Adipocyte (in vitro differentiated cells): ENCODE measurements at regions not wholly inside any gene's neighbourhood (a gene's known extent, or its start where the extent isn't known, plus 50 kb on each side); places are given as distances from the start of the nearest gene placed in this dataset.
"Not testable (repeated sequence)": the region's sequence is repeated elsewhere in the genome, so short reads cannot be mapped to it uniquely, and the experiment has no call there.

Experiments used
- DNase-seq: peaks from one replicate; pipeline ENCODE4 v3.0.0-alpha.2; 2015; ENCODE audit warnings: low read depth
- H3K27me3 ChIP-seq: replicated peaks from 2 replicates; pipeline ENCODE4 v1.7.0; 2013; ENCODE audit warnings: mild to moderate bottlenecking, low read length, moderate library complexity; ENCODE audit not compliant: control insufficient read depth, insufficient read depth
- H3K36me3 ChIP-seq: 2 replicates; pipeline ENCODE4 v1.7.0; 2013; ENCODE audit warnings: low read length, mild to moderate bottlenecking, moderate library complexity; ENCODE audit not compliant: control insufficient read depth, insufficient read depth, severe bottlenecking
- H3K4me1 ChIP-seq: 2 replicates; pipeline ENCODE4 v1.7.0; 2013; ENCODE audit warnings: mild to moderate bottlenecking, low read length, moderate library complexity; ENCODE audit not compliant: control insufficient read depth, insufficient read depth
- H3K4me3 ChIP-seq: 2 replicates; pipeline ENCODE4 v1.7.0; 2013; ENCODE audit warnings: mild to moderate bottlenecking, low read length, moderate library complexity
- H3K9ac ChIP-seq: 2 replicates; pipeline ENCODE4 v1.7.0; 2013; ENCODE audit warnings: mild to moderate bottlenecking, low read length, moderate library complexity
- H3K9me3 ChIP-seq: 2 replicates; pipeline ENCODE4 v1.7.0; 2013; ENCODE audit warnings: mild to moderate bottlenecking, low read length, moderate library complexity; ENCODE audit not compliant: control insufficient read depth

GRCh38 chr15:60181957-60182356, 177.8 kb downstream of the FOXB1 start:
- H3K9ac ChIP-seq, H3K4me3 ChIP-seq, H3K4me1 ChIP-seq, H3K36me3 ChIP-seq, DNase-seq, H3K9me3 ChIP-seq: not testable (repeated sequence)
- H3K27me3 ChIP-seq = peaks cover 23% of the 10 kb centered on the region

DNA sequence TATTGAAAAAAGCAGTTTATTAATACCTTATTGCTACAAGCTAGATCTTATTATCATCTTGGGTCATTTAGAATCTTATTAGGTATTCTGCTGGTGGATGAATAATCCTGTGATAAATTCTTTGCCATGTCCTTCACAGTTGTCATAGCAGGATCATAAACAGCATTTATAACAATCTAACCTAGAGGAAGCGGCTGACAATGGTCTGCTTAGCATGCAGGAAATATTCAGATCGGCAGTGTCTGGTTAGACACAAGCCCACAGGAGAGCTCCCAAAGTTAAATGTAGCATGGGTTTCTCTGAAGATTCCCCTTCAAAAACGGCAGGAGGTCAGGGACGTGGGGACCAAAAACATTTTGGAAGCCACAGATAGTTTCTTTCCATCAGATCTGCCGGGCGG, 179.3 kb downstream of the FOXB1 start:
- no peak overlapping the region for H3K9ac ChIP-seq
- H3K4me1 ChIP-seq = no peaks in the 10 kb centered on the region
- H3K9me3 ChIP-seq = peaks cover 16% of the 10 kb centered on the region
- no peak overlapping the region for H3K4me3 ChIP-seq
- DNase-seq = no peak
- peaks cover 19% of the 10 kb centered on the region for H3K27me3 ChIP-seq
- no peaks in the 10 kb centered on the region for H3K36me3 ChIP-seq

DNA sequence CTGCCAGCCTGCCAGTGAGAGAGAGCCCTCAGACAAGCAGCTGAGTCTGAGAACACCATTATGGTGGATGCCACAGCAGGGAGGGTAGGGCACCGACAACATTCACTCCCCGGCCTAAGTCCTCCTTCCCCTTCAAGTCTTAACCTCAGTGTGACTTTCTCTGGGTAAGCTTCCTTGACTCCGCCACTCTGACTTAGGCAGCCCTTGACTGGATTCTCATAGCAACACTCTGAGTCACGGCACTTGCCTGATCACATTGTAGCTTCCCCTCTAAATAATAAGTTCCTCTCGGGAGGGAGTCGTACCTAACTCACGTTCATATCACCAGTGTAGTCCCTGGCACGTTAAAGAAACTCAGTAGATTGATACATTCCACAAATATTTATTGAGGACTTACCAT, 180.5 kb downstream of the FOXB1 start:
- no peak overlapping the region for H3K9ac ChIP-seq
- peaks cover 19% of the 10 kb centered on the region for H3K27me3 ChIP-seq
- H3K4me1 ChIP-seq = no peaks in the 10 kb centered on the region
- DNase-seq = no peak
- peaks cover 16% of the 10 kb centered on the region for H3K9me3 ChIP-seq
- no peak overlapping the region for H3K4me3 ChIP-seq
- H3K36me3 ChIP-seq = no peaks in the 10 kb centered on the region

DNA sequence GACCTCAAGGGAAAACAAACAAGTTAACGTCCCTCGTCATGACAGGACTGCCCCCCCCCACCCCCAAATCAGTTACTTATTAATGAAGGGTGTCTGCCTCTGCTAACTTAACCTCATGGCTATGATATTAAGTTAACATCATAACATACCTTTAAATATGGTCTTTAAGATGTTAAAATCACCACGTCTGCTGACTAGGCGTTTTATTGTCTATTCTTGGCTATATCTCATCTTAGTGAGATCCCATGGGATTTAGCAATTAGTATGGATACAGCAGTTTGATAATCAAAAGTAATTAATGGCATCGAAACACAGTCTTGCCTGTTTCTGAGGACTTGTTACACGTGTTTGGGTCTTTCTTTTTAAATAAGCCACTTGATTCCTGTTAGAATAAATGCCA, 186.9 kb downstream of the FOXB1 start:
- Histone ChIP-seq H3K9me3 (peaks cover 14% of the 10 kb centered on the region), H3K36me3 (no peaks in the 10 kb centered on the region), H3K9ac (no peak overlapping the region), H3K4me3 (no peak overlapping the region), H3K27me3 (peaks cover 35% of the 10 kb centered on the region), H3K4me1 (no peaks in the 10 kb centered on the region)
- no peak for DNase-seq

DNA sequence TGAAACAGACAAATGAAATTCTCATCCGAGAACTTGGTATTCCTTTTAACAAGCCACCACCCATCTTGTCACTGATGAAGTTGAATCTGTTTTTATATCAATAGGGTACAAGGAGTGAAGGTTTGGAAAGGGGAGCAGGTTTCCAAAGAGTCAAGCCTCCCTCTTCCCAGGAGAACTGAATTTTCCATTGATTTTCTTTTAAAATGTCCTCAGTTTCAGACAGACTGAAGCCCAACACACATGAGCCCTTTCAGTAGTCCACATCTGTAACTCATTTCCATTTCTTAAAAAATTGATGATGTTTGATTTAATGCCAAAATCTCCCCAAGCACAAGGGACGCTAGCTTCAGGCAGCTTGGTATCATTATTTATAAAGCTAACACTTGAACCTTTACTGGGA, 187.7 kb downstream of the FOXB1 start:
- Histone ChIP-seq H3K27me3 (peaks cover 35% of the 10 kb centered on the region), H3K4me3 (no peak overlapping the region), H3K4me1 (no peaks in the 10 kb centered on the region), H3K9me3 (peaks cover 7% of the 10 kb centered on the region), H3K36me3 (no peaks in the 10 kb centered on the region), H3K9ac (no peak overlapping the region)
- no peak for DNase-seq

GRCh38 chr15:60195611-60196010, 191.5 kb downstream of the FOXB1 start:
- H3K9me3 ChIP-seq = no peaks in the 10 kb centered on the region
- DNase-seq = no peak
- peaks cover 31% of the 10 kb centered on the region for H3K27me3 ChIP-seq
- no peak overlapping the region for H3K9ac ChIP-seq
- H3K4me3 ChIP-seq = no peak overlapping the region
- H3K4me1 ChIP-seq = no peaks in the 10 kb centered on the region
- no peaks in the 10 kb centered on the region for H3K36me3 ChIP-seq

DNA sequence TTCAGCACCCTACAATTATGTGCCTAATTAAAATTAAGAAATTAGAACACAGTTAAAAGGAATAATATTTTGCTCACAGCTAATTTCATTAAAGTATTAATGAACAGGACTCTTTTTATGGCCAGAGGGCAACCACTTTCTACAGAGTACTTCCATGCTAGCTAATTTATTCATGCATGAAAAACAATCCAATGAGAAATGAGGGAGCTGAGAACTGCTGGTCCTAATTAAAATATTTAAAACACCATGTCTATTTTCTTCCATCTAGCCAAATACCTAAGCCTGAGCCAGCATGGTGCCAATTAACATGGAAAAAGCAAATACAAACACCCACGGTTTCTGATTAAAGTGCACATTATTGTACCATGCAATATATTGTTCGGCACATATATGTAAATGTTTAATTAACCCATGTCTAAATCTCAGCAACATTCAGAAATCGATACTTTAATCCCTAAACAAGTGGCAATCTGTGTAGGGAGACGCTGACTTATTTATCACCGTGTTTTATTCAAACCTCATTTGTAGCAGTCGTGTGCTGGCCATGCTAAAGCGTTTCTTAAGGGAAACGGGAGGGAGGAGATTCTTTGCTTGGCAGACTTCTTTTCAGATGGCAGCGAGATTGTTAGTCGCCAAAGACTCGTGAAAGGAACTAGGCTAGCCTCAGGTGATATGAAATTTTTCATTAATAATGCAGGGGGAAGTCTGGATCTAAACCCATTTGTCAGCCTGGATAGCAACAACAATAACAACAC, 193.5 kb downstream of the ANXA2 start:
- Histone ChIP-seq H3K4me3 (no peak overlapping the region), H3K36me3 (no peaks in the 10 kb centered on the region), H3K9me3 (no peaks in the 10 kb centered on the region), H3K27me3 (peaks cover 29% of the 10 kb centered on the region), H3K9ac (no peak overlapping the region), H3K4me1 (peaks cover 3% of the 10 kb centered on the region)
- no peak for DNase-seq

DNA sequence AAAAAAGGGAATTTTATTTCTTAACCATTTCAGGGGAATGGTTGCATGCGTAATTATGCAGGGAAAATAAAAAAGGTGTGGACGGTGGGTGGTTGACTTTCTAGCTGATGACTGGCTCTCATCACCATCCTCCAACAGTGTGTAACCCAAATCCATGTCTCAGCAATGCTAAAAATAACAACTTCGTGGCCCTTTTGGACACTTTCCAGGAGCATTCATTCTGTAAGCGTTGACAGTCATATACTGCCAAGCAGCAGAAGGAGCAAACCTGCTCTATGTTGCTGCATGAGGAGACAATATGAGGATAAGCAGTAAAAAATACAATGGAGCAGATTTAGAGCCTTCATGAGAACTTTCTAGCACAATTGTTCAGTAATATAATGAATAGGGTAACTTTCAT, 189.1 kb downstream of the ANXA2 start:
- no peak overlapping the region for H3K4me3 ChIP-seq
- H3K27me3 ChIP-seq = peaks cover 29% of the 10 kb centered on the region
- H3K9me3 ChIP-seq = peaks cover 3% of the 10 kb centered on the region
- no peak overlapping the region for H3K9ac ChIP-seq
- no peak for DNase-seq
- no peaks in the 10 kb centered on the region for H3K36me3 ChIP-seq
- H3K4me1 ChIP-seq = peaks cover 11% of the 10 kb centered on the region

DNA sequence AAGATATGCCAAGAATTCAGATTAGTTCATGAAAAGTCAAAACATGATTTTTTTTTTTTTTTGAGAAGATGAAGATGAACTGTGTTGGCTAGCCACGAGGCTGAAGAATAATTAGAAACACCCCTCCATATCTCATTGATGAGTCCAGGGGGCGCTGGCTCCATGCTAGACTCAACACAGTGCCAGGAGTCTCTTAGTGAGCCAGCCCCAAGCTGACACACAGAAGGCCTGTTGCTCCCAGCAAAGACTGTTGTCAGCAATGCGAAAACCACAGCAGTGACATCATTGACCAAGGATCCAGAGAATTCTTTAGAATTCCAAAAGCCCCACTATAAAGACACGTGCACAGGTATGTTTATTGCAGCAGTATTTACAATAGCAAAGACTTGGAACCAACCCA, 185.2 kb downstream of the ANXA2 start:
- Histone ChIP-seq H3K9ac (no peak overlapping the region), H3K27me3 (peaks cover 17% of the 10 kb centered on the region), H3K36me3 (no peaks in the 10 kb centered on the region), H3K4me3 (no peak overlapping the region), H3K4me1 (peaks cover 11% of the 10 kb centered on the region), H3K9me3 (peaks cover 3% of the 10 kb centered on the region)
- DNase-seq = no peak

DNA sequence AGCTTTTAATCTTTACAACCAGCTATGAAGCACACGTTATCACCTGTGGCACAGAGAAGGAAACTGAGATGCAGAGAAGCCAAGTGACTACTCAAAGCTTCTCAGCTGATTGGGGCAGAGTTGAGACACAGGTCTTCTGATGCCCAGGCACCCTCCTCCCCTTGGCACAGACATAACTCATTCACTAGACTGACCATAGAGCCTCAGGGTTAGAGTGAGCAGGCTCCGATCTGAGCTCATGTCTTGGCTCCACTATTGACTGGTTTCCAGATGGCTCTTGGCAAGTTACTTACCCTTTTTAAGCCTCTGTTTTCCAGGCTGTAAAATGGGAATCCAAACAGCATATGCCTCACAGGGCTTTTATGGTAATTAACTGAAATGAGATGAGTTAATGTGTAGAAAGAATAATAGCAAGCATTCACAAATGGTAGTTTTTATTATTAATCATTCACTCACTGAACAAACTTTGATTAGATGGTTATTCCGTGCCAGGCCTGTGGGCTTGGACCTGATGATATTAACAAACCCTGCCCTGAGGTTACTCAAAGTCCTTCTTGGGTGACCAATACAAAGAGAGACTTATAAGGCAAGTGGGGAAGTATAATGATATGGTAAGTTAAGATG, 184.3 kb downstream of the ANXA2 start:
- no peak overlapping the region for H3K9ac ChIP-seq
- H3K9me3 ChIP-seq = peaks cover 3% of the 10 kb centered on the region
- no peak overlapping the region for H3K4me3 ChIP-seq
- peaks cover 11% of the 10 kb centered on the region for H3K4me1 ChIP-seq
- DNase-seq = no peak
- no peaks in the 10 kb centered on the region for H3K36me3 ChIP-seq
- H3K27me3 ChIP-seq = peaks cover 17% of the 10 kb centered on the region

DNA sequence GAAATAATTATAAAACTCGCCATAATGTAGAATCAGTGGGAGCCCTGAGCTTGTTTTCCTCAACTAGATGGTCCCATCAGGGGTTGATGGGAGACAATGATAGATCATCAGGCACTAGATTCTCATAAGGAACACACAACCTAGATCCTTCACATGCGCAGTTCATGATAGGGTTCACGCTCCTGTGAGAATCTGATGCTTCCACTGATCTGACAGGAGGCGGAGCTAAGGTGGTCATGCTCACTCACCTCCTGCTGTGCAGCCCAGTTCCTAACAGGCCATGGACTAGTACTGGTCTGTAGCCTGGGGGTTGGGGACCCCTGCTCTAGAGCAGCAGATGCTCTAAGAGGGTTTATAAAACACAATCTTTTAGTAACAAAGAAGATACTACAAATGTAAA, 183.6 kb downstream of the ANXA2 start:
- DNase-seq = no peak
- H3K4me3 ChIP-seq = no peak overlapping the region
- H3K9me3 ChIP-seq = peaks cover 3% of the 10 kb centered on the region
- H3K27me3 ChIP-seq = peaks cover 17% of the 10 kb centered on the region
- H3K36me3 ChIP-seq = no peaks in the 10 kb centered on the region
- H3K9ac ChIP-seq = no peak overlapping the region
- peaks cover 9% of the 10 kb centered on the region for H3K4me1 ChIP-seq
